Activated T-cell treated with anti-CD3 and anti-CD28 coated beads, Interleukin-2, amount 50 U/mL, for 48 hours (primary cell): ENCODE measurements at regions not wholly inside any gene's neighbourhood (a gene's known extent, or its start where the extent isn't known, plus 50 kb on each side); places are given as distances from the start of the nearest gene placed in this dataset.
"Not testable (repeated sequence)": the region's sequence is repeated elsewhere in the genome, so short reads cannot be mapped to it uniquely, and the experiment has no call there.

Experiments
- DNase-seq, 2 experiments: peaks; one replicate each; pipeline ENCODE4 v3.0.0-alpha.2; 2020

DNA sequence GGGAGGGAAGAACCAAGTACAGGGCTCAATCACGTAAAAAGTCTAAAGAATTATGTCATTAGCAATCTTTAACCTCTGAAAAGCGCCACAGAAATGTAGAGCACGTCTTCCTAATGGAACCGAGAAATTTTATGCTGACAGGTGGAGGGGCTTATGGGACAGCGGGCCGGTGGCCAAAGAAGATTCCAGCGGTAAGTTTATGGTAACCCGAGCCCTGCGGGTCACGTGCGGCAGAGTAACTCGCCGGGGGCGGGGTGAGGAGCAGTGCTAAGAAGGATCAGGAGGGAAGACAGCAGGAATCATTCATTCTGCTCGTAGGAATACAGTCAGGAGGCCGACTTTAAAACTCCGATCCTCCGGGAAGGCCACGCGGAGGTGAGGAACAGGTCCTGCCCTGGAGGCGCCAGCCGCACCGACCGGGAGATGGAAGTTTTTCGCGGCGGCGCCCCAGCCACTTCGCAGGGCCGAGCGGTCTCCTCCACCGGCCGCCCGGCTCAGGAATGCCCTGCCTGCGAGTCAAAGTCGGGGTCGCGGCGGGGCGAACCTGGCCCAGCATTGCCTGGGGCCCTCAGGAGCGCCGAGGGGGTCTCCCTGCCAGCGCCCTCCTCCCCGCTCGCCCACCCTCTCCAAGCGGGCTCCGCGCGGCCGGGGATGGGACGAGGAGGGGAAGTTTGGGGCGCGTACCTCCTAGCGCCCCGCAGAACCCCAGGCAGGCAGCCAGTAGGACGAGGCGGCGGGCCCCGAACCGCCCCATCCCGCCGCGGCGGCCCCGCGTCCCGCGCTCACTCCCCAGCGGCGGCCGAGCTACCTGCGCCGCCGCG lies 101.8 kb downstream of the ESM1 start:
- DNase-seq = no peak

DNA sequence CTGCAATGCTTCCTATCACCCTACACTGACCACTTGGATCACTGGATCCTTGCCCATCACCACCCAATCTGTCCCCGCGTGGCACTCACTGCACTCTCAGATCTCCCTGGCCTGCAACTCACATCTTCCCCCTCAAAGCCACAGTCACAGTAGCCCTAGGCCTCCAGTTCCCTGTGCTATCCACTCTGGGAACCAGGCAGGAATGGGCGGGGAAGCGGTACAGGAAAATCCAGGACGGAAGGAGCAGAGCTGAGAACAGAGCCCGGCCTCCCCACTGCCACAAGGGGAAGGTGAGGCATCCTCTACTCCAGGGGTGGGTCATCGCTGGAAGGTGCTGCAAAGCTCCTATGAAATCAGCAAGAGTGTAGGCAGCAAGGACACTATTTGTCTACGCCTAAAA lies 102.6 kb downstream of the ESM1 start:
- DNase-seq = no peak

DNA sequence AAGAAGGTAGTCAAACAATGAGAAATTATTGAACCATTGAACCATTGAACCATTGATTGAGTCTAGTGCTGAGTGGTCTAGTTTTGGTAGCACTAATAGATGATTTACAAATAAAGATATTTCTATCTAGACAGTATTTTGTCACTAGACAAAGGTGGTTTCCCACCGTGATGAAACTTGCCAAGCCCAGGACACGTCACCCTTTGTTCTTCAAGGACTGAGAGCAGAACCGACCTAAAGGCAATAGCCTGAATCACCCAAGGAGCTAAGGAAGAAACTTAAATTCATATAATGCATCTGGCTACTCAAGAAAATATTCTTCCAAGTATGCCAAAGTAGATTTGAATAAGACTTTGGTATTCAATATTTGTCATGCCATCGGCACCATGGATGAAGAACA lies 103.3 kb downstream of the ESM1 start:
- DNase-seq = no peak

DNA sequence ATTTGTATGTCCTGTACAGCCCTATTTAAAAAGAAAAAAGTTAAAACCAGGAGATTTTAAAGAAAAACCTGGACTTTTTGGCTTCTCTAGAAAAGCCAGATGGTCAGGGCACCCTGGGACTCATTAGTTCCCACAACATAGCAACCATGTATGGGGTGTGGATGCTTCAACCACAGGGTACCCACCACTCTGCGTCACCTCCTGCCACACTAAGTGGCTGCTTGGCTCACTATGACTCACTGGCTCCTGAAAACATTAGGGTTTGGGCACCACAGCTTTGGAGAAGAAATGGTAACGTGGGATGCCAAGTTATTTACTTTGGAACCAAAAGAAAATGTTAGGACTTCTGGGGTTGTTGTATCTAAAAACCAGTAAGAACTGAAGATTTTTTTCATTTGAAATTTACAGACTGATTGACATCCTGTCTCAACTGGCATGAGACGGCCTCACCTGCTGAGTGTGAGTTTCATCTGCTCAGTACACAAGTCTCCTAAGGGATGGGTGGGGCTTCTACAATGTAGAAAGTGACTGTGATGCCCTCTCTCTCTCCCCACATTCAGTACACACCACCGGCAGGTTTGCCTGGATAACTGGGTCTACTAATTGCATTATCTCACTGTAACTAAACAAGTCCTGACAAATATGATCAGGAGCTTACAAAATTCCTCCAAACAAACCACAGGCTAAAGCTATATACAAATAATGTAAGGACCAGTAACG lies 103.9 kb downstream of the ESM1 start:
- DNase-seq = peak; percentile 46 to 53

DNA sequence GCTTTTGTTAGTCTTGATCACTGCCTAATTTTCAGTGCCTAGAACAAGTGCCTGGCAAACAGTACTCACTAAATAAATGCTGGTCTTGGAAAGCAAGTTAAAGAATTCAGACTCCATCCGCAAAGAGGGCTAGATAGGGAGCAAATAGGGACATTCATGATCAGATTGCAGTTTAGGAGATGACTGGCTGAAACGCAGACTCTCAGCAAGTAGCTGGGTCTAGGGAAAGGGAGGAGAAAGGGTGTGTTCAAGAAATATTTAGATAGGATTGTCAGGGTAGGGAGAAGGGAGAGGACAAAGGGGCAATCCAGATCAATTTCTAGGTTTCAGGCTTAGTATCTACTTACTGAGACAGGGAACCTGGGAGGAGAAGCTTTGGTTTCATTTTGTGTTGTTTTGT lies 108.4 kb downstream of the ESM1 start:
- no peak for DNase-seq

DNA sequence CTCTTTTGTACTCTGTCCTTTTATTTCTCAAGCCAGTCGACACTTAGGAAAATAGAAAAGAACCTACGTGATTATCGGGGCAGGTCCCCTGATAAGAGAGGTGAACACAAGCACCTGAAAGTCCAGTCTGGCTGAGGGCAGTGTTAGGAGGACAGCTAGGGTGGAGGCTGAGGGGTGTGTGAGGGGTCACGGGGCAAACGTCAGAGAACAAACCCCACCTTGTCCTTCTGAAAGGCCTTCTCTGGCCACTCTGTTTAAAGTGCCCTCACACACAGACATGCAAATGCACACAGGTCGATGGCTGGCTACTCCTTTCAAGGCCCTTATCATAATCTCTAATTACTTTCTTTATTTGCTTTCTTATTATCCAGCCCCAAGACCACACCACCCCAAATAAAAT lies 108.8 kb downstream of the ESM1 start:
- no peak for DNase-seq

DNA sequence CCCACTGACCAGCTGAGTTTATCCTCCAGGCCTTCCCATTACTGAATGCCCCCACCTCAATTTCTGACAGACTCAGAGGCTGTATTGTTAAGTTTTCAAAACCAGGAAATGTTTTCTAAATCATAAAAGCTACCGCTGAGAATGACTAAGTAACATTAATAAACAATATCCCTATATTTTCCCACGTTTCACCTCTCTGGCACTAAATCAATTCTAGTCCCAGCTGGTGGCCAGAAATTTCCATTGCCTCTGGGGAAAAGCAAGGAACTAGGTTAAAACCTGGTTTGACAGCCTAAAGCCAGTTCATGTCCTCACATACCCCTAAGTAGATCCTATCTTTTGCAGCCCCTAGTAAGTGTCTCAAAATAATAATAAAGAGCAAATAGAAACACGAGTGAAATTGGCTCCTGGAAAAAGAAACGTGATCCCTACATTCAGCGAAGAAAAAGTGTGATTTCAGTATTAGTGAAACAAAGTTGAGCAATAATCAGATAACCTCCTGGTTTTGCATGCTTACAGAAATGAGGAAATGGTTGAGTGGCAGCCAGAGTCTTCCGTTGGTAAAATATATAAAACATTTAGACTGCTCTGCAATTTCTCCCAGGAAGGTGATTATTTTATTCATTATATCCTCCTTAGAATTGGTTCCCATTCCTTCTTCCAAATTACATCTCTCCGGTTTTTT lies 110.9 kb downstream of the ESM1 start:
- no peak for DNase-seq

DNA sequence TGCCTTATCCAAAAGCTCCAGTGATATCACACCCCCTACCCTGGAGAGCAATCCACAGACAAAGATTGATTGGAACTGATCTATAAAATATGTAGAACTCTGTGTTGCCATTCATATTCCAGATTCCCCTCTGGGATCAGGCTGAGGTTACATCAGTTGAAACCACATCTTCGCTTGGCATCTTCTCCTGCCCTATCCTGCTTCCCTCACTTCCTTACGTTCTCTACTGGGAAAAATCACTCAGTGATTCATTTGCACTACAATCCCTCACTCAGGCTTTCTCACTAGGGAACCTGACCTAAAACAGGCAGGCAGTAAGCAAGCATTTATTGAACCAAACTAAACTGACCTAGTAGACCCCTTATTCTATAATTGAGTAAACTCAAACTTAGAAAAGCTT lies 111.7 kb downstream of the ESM1 start:
- DNase-seq = no peak

DNA sequence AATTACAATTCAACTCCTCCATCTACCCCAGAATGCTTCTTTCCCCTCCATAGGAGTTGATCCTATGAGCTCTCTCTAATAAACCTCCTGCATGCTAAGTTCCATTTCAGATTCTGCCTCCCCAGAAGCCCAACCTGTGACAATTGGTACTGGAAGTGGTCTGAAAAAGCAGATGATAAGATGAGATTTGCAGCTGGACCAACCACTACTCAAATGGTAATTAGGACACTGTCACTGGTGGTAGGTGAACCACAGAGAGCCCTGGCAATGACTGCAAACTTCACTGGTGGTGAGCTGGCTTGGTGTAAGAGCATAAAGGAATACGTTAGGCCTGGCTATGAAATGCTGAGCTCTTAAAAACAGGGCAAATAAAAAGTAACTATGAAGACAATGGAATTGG lies 112.6 kb downstream of the ESM1 start:
- no peak for DNase-seq

DNA sequence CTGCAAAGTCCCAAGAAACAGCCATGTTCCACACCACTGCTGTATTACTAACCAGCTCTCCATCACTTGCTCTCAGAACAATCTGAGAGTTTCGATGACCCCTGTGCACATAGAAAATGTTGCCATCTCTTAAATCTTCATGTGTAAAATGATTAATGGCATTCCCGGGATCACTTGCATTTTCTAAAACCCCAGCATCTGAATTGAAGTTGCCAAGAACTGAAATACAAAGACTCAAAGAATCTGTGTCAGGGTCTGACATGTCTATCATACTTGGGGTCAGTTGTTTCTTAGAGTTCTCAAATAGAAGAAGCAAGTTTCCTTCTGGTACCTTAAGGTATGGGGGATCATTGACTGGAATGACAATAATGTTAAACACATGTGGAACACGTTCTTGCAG lies 115.1 kb downstream of the ESM1 start:
- no peak for DNase-seq

DNA sequence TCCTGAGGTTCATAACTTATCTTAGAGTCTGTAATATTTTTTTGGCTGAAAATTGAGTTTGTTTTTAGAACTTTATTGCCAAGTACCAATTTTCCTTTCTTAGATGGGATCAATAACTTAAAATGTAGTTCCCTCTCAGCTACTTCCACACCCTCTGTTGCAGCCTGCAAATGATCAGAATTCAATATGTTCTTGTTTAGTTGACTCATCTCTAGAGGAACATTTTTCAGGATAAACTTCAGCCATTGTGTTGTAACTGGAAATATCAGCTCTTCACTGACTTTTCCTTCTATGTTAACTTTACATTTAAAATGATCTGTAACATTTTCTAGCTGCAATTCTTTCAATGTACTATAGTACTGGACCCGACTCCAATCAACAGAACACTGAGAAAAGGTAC lies 115.7 kb downstream of the ESM1 start:
- no peak for DNase-seq

DNA sequence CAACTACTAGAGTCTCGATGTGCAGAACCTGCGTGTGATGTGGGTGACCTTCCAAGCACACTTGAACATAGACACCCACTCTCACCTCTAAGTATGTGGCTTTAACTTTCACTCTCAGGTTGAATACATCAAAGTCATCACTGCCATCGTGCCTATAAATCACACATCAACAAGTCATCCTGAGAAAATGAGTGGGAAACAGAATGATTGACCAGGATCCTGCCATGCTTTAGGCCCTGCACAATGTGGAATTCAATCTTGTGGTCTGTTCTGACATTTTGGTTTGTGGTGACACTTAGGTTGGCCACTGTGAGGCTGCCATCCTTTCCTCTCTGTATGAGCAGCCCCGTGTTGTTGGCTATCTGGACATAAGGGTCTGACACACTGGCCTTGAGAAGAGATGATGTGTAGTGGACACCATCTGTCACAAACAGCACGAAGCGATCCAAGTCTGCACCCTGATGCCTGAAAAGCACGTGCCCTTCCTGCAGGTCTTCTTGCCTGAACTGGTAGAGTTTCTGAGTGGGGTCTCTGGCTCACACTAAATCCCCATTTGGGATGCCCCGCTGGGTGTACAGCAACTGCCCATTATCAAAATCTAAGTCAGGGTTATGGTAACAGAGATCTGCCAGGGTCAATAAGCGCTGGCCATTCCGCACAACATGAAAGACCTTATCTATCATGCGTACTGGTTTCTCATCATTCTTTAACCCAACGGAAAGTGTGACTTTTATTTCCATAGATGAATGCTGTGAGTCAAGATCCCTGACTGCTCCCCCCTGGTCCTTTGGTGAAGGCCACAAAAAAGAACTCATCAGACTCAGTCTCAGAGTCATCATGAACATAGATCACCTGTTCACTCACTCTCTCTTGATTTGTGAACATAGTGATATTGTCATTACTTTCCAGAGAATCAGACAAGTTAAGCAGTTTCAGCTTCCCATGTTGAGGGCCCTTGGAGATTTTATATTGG lies 116.6 kb downstream of the ESM1 start:
- DNase-seq = peak; percentile 65 to 68

DNA sequence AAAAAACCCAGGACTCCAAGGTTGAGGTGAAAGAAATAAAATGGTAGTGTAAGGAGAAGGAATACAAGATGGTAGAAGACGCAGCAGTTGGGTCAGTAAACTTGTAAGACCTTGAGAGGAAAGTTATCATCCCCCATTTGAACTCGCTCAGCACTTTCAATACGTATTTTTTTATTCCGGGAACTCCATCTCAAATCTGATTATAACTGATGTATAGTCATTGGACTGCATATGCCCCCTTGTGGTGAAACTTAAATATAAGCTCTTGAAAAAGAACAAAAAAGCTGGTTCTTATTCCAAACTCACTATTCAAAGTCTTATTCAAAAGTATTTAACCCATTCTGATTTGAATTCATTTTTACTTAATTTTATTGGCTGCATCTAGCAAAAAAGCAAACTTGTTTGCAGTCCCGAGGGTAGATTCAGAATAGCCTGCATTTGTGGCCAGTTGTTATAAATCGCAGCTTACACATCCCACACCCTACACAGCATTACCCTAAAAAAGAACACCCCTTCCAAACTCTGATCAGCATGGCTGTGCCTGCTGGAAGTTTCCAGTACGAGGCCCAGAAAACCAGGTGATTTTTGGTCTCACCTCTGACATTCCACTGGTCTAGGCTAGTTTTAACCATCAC lies 118.0 kb downstream of the ESM1 start:
- DNase-seq = no peak

DNA sequence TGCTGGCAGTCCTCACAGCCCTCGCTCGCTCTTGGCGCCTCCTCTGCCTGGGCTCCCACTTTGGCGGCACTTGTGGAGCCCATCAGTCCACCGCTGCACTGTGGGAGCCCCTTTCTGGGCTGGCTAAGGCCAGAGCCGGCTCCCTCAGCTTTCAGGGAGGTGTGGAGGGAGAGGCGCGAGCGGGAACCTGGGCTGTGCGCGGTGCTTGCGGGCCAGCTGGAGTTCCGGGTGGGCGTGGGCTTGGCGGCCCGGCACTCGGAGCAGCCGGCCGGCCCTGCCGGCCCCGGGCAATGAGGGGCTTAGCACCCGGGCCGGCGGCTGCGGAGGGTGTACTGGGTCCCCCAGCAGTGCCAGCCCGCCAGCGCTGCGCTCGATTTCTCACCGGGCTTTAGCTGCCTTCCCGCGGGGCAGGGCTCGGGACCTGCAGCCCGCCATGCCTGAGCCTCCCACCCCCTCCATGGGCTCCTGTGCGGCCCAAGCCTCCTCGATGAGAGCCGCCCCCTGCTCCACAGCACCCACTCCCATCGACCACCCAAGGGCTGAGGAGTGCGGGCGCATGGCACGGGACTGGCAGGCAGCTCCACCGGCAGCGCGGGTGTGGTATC lies 120.4 kb downstream of the ESM1 start:
- not testable (repeated sequence) for DNase-seq

DNA sequence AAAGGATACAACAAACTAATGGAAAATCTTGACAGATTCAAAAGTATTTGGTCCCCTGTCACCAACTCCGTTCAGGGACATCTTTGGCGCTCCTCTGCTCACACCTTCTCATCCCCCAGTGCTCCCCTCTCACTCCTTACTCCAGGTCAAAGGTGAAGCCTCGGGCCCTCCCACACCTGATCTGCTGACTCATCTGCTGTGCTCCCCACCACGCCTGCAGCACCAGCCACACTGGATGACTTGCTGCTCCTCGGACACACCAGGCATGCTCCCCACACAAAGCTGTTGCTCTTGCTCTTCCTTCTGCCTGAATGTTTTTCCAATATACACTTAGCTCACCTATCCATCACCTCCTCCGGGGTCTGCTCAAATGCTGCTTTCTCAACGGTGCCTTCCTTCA lies 123.4 kb downstream of the ESM1 start:
- no peak for DNase-seq

DNA sequence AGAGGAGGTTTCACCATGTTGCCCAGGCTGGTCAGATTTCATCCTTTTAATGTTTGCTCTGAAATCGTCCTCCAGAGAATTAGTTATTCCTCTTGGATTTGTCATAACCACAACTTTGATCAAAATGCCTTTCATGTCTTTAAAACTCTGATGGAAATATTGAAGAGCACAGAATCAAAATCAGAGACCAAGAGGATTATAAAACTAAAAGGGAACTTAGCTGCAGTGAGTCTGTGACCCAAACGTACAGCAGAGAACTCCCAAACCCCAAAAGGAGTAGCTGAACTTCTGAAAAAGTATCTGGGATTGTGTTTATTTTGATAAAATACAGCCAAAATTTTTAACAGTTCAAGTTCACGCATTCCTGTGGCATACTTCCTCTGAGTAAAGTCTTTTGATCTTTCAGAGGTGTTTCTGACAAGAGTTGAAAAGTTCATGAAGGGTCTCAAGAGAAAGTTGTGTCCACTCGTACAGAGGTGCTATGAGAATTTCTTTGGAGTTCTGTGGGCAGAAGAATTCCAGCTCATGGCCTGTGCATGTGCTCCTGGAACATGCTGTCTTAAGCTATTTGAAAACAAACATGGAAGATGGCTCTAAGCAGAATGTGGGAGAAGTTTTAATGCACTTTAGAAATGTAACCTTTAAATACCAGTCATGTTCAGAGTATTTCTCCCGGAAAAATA lies 124.0 kb downstream of the ESM1 start:
- no peak for DNase-seq

DNA sequence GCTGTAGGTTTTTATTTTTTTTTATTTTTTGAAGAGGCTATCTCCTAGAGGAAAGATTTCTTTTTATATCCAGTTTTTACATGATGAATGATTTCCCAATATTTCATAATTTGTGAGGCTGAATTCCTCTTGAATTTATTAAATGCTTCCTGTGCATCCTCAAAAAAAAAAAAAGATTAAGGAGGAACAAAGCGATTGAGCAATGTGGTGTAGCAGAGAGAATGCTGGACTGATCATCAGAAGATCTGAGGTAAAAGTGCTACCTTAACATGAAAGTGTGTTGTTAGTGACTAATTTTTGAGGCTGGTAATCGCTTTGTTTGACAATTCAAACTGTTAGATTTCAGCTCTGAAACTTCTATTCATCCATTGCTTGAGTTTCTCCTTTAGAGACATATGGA lies 125.1 kb downstream of the ESM1 start:
- no peak for DNase-seq

DNA sequence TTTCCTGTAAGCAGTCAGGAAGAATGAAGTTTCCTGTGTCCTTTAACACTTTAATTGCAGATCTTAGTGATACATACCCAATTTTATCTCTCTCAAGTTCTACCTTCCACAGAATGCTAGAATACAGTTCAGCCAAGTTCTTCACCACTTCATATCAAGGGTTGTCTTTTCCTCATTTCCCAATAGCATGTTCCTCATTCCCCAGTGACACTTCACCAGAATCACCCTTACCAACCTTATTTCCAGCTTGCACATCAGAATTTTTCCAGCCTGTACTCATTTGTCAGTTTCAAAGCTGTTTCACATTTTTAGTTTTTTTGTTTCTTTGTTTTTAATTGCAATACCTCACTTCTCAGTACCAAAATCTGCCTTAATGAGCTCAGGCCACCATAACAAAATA lies 126.1 kb downstream of the ESM1 start:
- no peak for DNase-seq

DNA sequence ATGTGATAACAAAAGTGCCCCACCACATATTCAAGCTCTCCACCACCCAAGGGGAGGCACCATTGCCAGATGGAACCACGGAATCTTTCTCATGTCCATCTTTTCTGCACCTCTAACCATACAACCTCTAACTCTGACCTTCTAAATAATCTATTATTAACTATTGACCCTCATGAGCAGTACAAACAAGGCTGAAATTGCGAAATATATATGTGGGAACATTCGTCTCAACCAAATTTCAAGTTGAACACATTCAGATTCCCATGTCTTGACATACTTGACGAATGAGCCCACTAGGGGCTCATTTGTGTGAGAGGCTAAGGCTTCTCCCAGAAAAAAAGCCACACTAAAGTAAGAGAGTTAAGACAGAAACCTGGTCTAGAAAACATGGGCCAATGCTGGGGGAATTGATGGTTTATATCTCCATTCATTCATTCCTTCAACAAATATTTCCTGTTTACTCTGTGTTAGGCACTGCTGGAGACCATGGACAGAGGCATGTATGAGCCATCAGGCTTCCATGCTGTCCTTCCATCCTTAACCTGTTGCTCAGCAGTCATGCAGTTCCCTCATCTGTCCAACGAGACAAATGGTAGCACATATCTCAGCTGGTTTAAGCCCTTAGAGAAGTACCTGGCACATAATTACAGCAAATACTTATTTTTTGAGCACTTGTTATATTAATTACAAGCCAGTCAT lies 130.4 kb downstream of the ESM1 start:
- DNase-seq = no peak

DNA sequence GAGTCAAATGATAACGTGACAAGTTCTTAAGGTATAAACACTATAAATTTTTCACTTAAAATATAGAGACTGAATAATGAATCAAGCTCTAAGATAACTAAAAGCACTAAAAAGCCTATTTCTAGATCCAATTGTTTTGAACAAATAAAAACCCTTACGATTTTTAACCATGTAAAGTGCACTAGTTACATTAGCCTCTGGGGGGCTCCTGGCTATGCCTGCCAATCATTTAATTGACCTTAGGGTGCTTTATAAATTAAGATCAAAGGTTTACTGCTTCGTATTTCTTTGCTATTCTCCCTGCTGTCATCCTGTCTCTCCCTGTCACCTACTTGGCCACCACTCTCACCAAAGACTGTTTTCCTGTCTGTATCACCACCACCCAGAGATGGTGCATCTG lies 133.4 kb downstream of the ESM1 start:
- DNase-seq = no peak

DNA sequence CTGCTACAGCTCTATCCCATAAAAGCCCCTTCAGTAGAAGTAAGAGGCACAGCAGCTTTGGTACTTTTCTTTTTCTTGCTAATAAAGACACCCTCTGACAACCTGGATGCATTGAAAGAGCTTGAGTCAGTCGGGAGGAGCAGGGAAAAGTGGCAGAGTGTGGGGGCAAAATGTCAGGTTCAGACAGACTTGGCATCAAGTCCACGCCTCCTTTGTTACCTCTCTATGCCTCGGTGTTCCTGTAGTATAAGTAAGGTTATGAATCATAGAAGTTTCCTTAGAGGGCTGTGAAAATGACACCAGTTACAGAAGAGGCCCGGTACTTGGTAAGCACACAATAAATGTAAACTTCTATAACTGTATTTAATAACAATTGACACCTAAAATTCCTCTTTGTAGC lies 133.9 kb downstream of the ESM1 start:
- DNase-seq = no peak
